Testis (tissue), 2 donors: ENCODE measurements at regions not wholly inside any gene's neighbourhood (a gene's known extent, or its start where the extent isn't known, plus 50 kb on each side); places are given as distances from the start of the nearest gene placed in this dataset.

Experiments used
- DNase-seq: peaks from one replicate; pipeline ENCODE4 v3.0.0-alpha.2; 2019
- H3K27ac ChIP-seq, 2 donors: fragments of 200-600 bp; sonication (generic); one replicate each; pipeline ENCODE4 v1.5.1; 2019
- H3K27me3 ChIP-seq: fragments of 200-600 bp; sonication (generic); one replicate; pipeline ENCODE4 v1.5.1; 2019
- H3K36me3 ChIP-seq: fragments of 200-600 bp; sonication (generic); one replicate; pipeline ENCODE4 v1.5.1; 2017; ENCODE audit warnings: low read depth; ENCODE audit errors: missing control alignments
- H3K4me1 ChIP-seq: fragments of 200-600 bp; sonication (generic); one replicate; pipeline ENCODE4 v1.5.1; 2019
- H3K4me3 ChIP-seq, 2 donors: fragments of 200-600 bp; sonication (generic); one replicate each; pipeline ENCODE4 v1.5.1; 2017 to 2019
- H3K9me3 ChIP-seq: fragments of 200-600 bp; sonication (generic); one replicate; pipeline ENCODE4 v1.5.1; 2017
- CTCF ChIP-seq, 3 experiments: fragments of 450-650 bp in 2 of 3; fragments of 200-600 bp in 1 of 3; sonication (generic) in 1 of 3; IDR thresholded peaks; one replicate each; pipeline ENCODE4 v1.5.1; 2016 to 2019; ENCODE audit warnings: antibody characterized with exemption in 3 of 3, mild to moderate bottlenecking in 2 of 3, moderate library complexity in 1 of 3
- POLR2A ChIP-seq: fragments of 450-650 bp; IDR thresholded peaks from one replicate; pipeline ENCODE4 v1.6.1; 2017; ENCODE audit warnings: antibody characterized with exemption, mild to moderate bottlenecking, moderate library complexity
- WGBS, 2 donors: methylation state at CpG; one replicate each; pipeline ENCODE4 v1.1.5; 2018; 5-methylcytosine and 5-hydroxymethylcytosine counted together
- intact Hi-C: fragments of 100-400 bp; cut with DNase I; formaldehyde crosslinking; loops from one replicate; pipeline ENCODE4 v1.15.1; 2023; ENCODE audit warnings: low total_unique reads

GRCh38 chr6:9634776-9635175 is 780.1 kb downstream of the TFAP2A start:
- intact Hi-C loops, result no loop called here
- Histone ChIP-seq H3K4me3 (no peak overlapping the region), H3K4me1 (no peaks in the 10 kb centered on the region), H3K27me3 (no peaks in the 10 kb centered on the region), H3K27ac (no peak overlapping the region), H3K9me3 (no peaks in the 10 kb centered on the region), H3K36me3 (no peaks in the 10 kb centered on the region)
- no peak for DNase-seq
- TF ChIP-seq POLR2A (no peak), CTCF (IDR thresholded peaks at IDR 0.05) (no peak)
- WGBS, 2 donors, result 88 to 90% methylated on average over 2 of the region's 2 CpGs

GRCh38 chr6:9632026-9632425 is 782.8 kb downstream of the TFAP2A start:
- Histone ChIP-seq H3K36me3 (no peaks in the 10 kb centered on the region), H3K4me3 (no peak overlapping the region), H3K27ac (no peak overlapping the region), H3K4me1 (no peaks in the 10 kb centered on the region), H3K9me3 (no peaks in the 10 kb centered on the region), H3K27me3 (no peaks in the 10 kb centered on the region)
- TF ChIP-seq POLR2A, result no peak
- TF ChIP-seq CTCF (IDR thresholded peaks at IDR 0.05), result no peak
- DNase-seq, result no peak
- intact Hi-C loops, result no loop called here

DNA sequence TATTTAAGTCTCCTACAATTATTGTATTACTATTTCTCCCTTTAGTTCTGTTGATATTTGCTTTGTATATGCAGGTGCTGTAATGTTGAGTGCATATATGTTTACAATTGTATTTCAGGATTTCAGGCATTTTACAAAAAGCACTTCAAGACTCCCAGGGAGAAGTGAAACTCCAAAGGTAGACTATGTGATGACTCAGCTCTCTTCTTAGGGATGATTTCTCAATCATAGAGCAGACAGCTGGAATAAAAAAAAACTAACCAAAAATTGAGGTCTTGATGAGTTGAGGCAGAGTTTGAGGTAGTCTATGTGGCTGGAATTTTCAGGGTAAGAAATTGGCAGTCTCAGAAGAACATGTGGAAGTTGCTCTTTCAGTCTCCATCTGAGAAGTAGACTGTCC is 786.1 kb downstream of the TFAP2A start:
- no peaks in the 10 kb centered on the region for H3K9me3 ChIP-seq
- no peaks in the 10 kb centered on the region for H3K4me1 ChIP-seq
- intact Hi-C loops, result no loop called here
- H3K36me3 ChIP-seq, result no peaks in the 10 kb centered on the region
- no peak overlapping the region for H3K4me3 ChIP-seq
- no peaks in the 10 kb centered on the region for H3K27me3 ChIP-seq
- no peak for DNase-seq
- no peak for TF ChIP-seq CTCF (IDR thresholded peaks at IDR 0.05)
- no peak for TF ChIP-seq POLR2A
- H3K27ac ChIP-seq, result no peak overlapping the region

DNA sequence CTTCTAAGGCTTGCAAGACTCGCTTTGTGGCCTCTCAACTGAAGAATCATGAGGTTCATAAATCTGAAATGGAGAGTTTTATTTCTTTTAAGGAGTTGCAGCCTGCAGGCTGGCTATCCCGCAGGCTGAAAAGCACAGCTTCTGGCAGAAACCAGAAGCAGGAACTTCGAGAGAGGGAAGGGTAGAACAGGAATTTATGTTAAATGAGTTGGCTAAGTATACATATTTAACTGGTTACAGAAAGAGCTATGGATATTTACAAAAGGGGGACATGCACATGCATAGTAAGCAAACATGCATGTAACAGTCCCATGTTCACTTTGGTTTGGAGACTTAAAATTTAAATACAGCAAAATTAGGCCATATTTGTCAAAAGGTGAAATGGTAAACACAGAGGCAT is 787.0 kb downstream of the TFAP2A start:
- no peaks in the 10 kb centered on the region for H3K4me1 ChIP-seq
- no peak for DNase-seq
- no peak overlapping the region for H3K4me3 ChIP-seq
- TF ChIP-seq POLR2A (no peak), CTCF (IDR thresholded peaks at IDR 0.05) (no peak)
- intact Hi-C loops, result no loop called here
- WGBS, 2 donors, result 44 to 62% methylated on average over 3 of the region's 3 CpGs
- H3K9me3 ChIP-seq, result no peaks in the 10 kb centered on the region
- H3K36me3 ChIP-seq, result no peaks in the 10 kb centered on the region
- no peaks in the 10 kb centered on the region for H3K27me3 ChIP-seq
- H3K27ac ChIP-seq, result no peak overlapping the region

- DNase-seq, result no peak
- H3K4me1 ChIP-seq, result no peaks in the 10 kb centered on the region
- no peaks in the 10 kb centered on the region for H3K9me3 ChIP-seq
- no peaks in the 10 kb centered on the region for H3K27me3 ChIP-seq
- no peak overlapping the region for H3K27ac ChIP-seq
- intact Hi-C loops, result no loop called here
- TF ChIP-seq CTCF (IDR thresholded peaks at IDR 0.05) (no peak), POLR2A (no peak)
- WGBS, 2 donors, result 73 to 79% methylated on average over 3 of the region's 3 CpGs
- no peaks in the 10 kb centered on the region for H3K36me3 ChIP-seq
- H3K4me3 ChIP-seq, result no peak overlapping the region
Observed at GRCh38 chr6:9623985-9624384, 790.9 kb downstream of the TFAP2A start.
